GM23338 (cell line): ENCODE measurements at regions not wholly inside any gene's neighbourhood (a gene's known extent, or its start where the extent isn't known, plus 50 kb on each side); places are given as distances from the start of the nearest gene placed in this dataset.

Experiments used
- ATAC-seq: fragments of 200-7000 bp; cut with Tn5 transposase; 3 replicates; pipeline ENCODE4 v1.9.1; 2020
- DNase-seq: peaks from one replicate; pipeline ENCODE4 v3.0.0-alpha.2; 2015; ENCODE audit warnings: low spot score
- H2AFZ ChIP-seq: fragments of 200-600 bp; sonication (generic); 2 replicates; pipeline ENCODE4 v1.8.0; 2016; ENCODE audit warnings: antibody characterized with exemption, mild to moderate bottlenecking, moderate library complexity
- H3F3A ChIP-seq: fragments of 200-600 bp; sonication (generic); replicated peaks from 2 replicates; pipeline ENCODE4 v1.8.0; 2017; ENCODE audit warnings: antibody characterized with exemption, mixed run types, low read depth
- H3K27ac ChIP-seq: fragments of 200-600 bp; sonication (generic); 2 replicates; pipeline ENCODE4 v1.6.1; 2016; ENCODE audit warnings: low read depth
- H3K27me3 ChIP-seq: fragments of 200-600 bp; sonication (generic); 2 replicates; pipeline ENCODE4 v1.8.0; 2016; ENCODE audit warnings: mild to moderate bottlenecking, mixed run types, moderate library complexity; ENCODE audit not compliant: insufficient read depth
- H3K36me3 ChIP-seq: fragments of 200-600 bp; sonication (generic); 2 replicates; pipeline ENCODE4 v1.8.0; 2016; ENCODE audit warnings: mild to moderate bottlenecking; ENCODE audit not compliant: insufficient read depth
- H3K4me1 ChIP-seq: fragments of 200-600 bp; sonication (generic); 2 replicates; pipeline ENCODE4 v1.8.0; 2016; ENCODE audit warnings: mild to moderate bottlenecking, moderate library complexity; ENCODE audit not compliant: insufficient read depth
- H3K4me2 ChIP-seq: fragments of 200-600 bp; sonication (generic); 2 replicates; pipeline ENCODE4 v1.7.1; 2017; ENCODE audit warnings: mixed run types
- H3K4me3 ChIP-seq: fragments of 200-600 bp; sonication (generic); 2 replicates; pipeline ENCODE4 v1.6.1; 2016; ENCODE audit warnings: mixed run types
- H3K79me2 ChIP-seq: fragments of 200-600 bp; sonication (generic); replicated peaks from 2 replicates; pipeline ENCODE4 v1.8.0; 2017; ENCODE audit warnings: mild to moderate bottlenecking; ENCODE audit not compliant: insufficient read depth
- H3K9me2 ChIP-seq: fragments of 200-600 bp; sonication (generic); 2 replicates; pipeline ENCODE4 v1.8.0; 2017; ENCODE audit not compliant: insufficient read depth
- H4K20me1 ChIP-seq: fragments of 200-600 bp; sonication (generic); replicated peaks from 2 replicates; pipeline ENCODE4 v1.8.0; 2017; ENCODE audit warnings: mild to moderate bottlenecking; ENCODE audit not compliant: insufficient read depth
- H3K27ac Mint-ChIP-seq: 2 replicates; pipeline ENCODE4 v1.8.0; 2020; ENCODE audit warnings: inconsistent platforms, mild to moderate bottlenecking, moderate library complexity, mixed read lengths
- H3K27me3 Mint-ChIP-seq: 3 replicates; pipeline ENCODE4 v1.8.0; 2022; ENCODE audit warnings: low read depth, mild to moderate bottlenecking, moderate library complexity, mixed read lengths, inconsistent platforms; ENCODE audit not compliant: insufficient read depth, poor library complexity
- H3K36me3 Mint-ChIP-seq: 3 replicates; pipeline ENCODE4 v1.8.0; 2021; ENCODE audit warnings: low read depth, mild to moderate bottlenecking, inconsistent platforms, moderate library complexity, mixed read lengths
- H3K4me1 Mint-ChIP-seq: 3 replicates; pipeline ENCODE4 v1.8.0; 2020; ENCODE audit warnings: mild to moderate bottlenecking, inconsistent platforms, mixed read lengths
- H3K4me3 Mint-ChIP-seq: 3 replicates; pipeline ENCODE4 v1.8.0; 2021; ENCODE audit warnings: moderate library complexity, mild to moderate bottlenecking, inconsistent platforms, mixed read lengths
- H3K9me3 Mint-ChIP-seq: 3 replicates; pipeline ENCODE4 v1.8.0; 2020; ENCODE audit warnings: moderate library complexity, mild to moderate bottlenecking, inconsistent platforms, mixed read lengths
- CREB1 ChIP-seq: fragments of 250-450 bp; sonication (Bioruptor Pico); IDR thresholded peaks from 2 replicates; pipeline ENCODE4 v1.5.0; 2020; ENCODE audit warnings: low read depth, mild to moderate bottlenecking, moderate library complexity
- EZH2 ChIP-seq: fragments of 200-600 bp; sonication (generic); IDR thresholded peaks from one replicate; pipeline ENCODE4 v1.8.0; 2017; ENCODE audit warnings: antibody characterized with exemption, mild to moderate bottlenecking, low read depth; ENCODE audit not compliant: unreplicated experiment
- EZH2phosphoT487 ChIP-seq: fragments of 200-600 bp; sonication (generic); IDR thresholded peaks from one replicate; pipeline ENCODE4 v1.8.1; 2018; ENCODE audit warnings: antibody characterized with exemption; ENCODE audit not compliant: unreplicated experiment
- JUNB ChIP-seq: IDR thresholded peaks from one replicate; pipeline ENCODE4 v1.6.1; 2016; ENCODE audit warnings: antibody characterized with exemption; ENCODE audit not compliant: unreplicated experiment
- NANOG ChIP-seq: IDR thresholded peaks from 2 replicates; pipeline ENCODE4 v1.6.1; 2016; ENCODE audit warnings: antibody characterized with exemption, borderline replicate concordance
- POLR2AphosphoS5 ChIP-seq: IDR thresholded peaks from 2 replicates; pipeline ENCODE4 v1.6.1; 2016; ENCODE audit warnings: antibody characterized with exemption, low read depth
- STAT1 ChIP-seq: IDR thresholded peaks from one replicate; pipeline ENCODE4 v1.6.1; 2016; ENCODE audit warnings: antibody characterized with exemption; ENCODE audit not compliant: unreplicated experiment
- ZNF114 ChIP-seq: fragments of 250-450 bp; sonication (Bioruptor Pico); IDR thresholded peaks from 2 replicates; pipeline ENCODE4 v1.5.0; 2020; ENCODE audit warnings: mild to moderate bottlenecking, moderate library complexity
- ZNF331 ChIP-seq: fragments of 250-450 bp; sonication (Bioruptor Pico); IDR thresholded peaks from 2 replicates; pipeline ENCODE4 v1.5.0; 2020; ENCODE audit warnings: low read depth, mild to moderate bottlenecking, moderate library complexity
- TF ChIP-seq, protein P1 (sequence below): IDR thresholded peaks from one replicate; pipeline ENCODE4 v1.6.1; 2018; ENCODE audit warnings: antibody characterized with exemption; ENCODE audit not compliant: unreplicated experiment
- TF ChIP-seq, protein P2 (sequence below): IDR thresholded peaks from 2 replicates; pipeline ENCODE4 v1.6.1; 2016; ENCODE audit warnings: antibody characterized with exemption
- TF ChIP-seq, protein P3 (sequence below), 2 experiments: fragments of 200-600 bp in 1 of 2; sonication (generic) in 1 of 2; conservative IDR thresholded peaks; 2 replicates each; pipeline versions ENCODE4 v1.5.1 to v1.6.1; 2016 to 2017; ENCODE audit warnings: antibody characterized with exemption in 2 of 2, low read depth in 2 of 2, mild to moderate bottlenecking in 2 of 2, moderate library complexity in 1 of 2
- TF ChIP-seq, protein P4 (sequence below): fragments of 250-450 bp; sonication (Bioruptor Pico); IDR thresholded peaks from 2 replicates; pipeline ENCODE4 v1.5.0; 2020; ENCODE audit warnings: mild to moderate bottlenecking, moderate library complexity

DNA sequence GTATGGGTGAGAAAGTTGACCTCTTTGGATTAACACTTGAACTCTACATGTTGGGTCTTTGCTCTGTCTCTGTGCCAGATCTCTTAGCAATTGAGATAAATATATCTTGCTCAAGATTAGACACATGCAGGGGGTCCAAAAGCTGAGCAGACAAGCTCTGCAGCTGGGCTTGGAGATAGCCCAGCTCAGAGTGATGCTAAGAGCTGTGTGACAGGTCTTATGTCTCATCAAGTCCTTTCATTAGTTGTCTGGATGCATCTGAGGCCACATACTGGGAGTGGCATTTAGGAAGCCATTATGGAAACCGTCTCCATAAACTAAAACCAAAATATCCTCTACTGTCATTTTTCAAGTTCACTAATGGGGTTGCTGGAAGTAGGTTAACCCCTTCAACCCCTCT lies 289.4 kb upstream of the DUSP10 start:
- H3K4me1 Mint-ChIP-seq: peaks cover 9% of the 10 kb centered on the region; the same call in 2 of the 3 replicates
- Histone ChIP-seq H3K79me2 (no peaks in the 10 kb centered on the region), H3K4me1 (no peaks in the 10 kb centered on the region), H3K27me3 (no peaks in the 10 kb centered on the region), H3K9me2 (no peaks in the 10 kb centered on the region), H3K4me3 (no peak overlapping the region), H2AFZ (no peak overlapping the region), H3K27ac (no peak overlapping the region), H3K36me3 (no peaks in the 10 kb centered on the region; the same call in 1 of the 2 replicates), H3F3A (no peaks in the 10 kb centered on the region), H4K20me1 (no peaks in the 10 kb centered on the region), H3K4me2 (no peak overlapping the region)
- no peak overlapping the region for H3K27ac Mint-ChIP-seq
- no peak overlapping the region for H3K4me3 Mint-ChIP-seq
- DNase-seq (no peak), ATAC-seq (no peak)
- H3K36me3 Mint-ChIP-seq: no peaks in the 10 kb centered on the region
- no peaks in the 10 kb centered on the region for H3K9me3 Mint-ChIP-seq
- H3K27me3 Mint-ChIP-seq: no peaks in the 10 kb centered on the region
- TF ChIP-seq, protein P1, sequence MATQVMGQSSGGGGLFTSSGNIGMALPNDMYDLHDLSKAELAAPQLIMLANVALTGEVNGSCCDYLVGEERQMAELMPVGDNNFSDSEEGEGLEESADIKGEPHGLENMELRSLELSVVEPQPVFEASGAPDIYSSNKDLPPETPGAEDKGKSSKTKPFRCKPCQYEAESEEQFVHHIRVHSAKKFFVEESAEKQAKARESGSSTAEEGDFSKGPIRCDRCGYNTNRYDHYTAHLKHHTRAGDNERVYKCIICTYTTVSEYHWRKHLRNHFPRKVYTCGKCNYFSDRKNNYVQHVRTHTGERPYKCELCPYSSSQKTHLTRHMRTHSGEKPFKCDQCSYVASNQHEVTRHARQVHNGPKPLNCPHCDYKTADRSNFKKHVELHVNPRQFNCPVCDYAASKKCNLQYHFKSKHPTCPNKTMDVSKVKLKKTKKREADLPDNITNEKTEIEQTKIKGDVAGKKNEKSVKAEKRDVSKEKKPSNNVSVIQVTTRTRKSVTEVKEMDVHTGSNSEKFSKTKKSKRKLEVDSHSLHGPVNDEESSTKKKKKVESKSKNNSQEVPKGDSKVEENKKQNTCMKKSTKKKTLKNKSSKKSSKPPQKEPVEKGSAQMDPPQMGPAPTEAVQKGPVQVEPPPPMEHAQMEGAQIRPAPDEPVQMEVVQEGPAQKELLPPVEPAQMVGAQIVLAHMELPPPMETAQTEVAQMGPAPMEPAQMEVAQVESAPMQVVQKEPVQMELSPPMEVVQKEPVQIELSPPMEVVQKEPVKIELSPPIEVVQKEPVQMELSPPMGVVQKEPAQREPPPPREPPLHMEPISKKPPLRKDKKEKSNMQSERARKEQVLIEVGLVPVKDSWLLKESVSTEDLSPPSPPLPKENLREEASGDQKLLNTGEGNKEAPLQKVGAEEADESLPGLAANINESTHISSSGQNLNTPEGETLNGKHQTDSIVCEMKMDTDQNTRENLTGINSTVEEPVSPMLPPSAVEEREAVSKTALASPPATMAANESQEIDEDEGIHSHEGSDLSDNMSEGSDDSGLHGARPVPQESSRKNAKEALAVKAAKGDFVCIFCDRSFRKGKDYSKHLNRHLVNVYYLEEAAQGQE: no peak
- no peak for TF ChIP-seq JUNB
- TF ChIP-seq POLR2AphosphoS5: no peak
- TF ChIP-seq EZH2phosphoT487: no peak
- TF ChIP-seq, protein P2, sequence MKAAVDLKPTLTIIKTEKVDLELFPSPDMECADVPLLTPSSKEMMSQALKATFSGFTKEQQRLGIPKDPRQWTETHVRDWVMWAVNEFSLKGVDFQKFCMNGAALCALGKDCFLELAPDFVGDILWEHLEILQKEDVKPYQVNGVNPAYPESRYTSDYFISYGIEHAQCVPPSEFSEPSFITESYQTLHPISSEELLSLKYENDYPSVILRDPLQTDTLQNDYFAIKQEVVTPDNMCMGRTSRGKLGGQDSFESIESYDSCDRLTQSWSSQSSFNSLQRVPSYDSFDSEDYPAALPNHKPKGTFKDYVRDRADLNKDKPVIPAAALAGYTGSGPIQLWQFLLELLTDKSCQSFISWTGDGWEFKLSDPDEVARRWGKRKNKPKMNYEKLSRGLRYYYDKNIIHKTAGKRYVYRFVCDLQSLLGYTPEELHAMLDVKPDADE: no peak
- TF ChIP-seq ZNF331 (CRISPR knock-in tag): no peak
- TF ChIP-seq ZNF114 (CRISPR knock-in tag): no peak
- TF ChIP-seq STAT1: no peak
- TF ChIP-seq CREB1: no peak
- TF ChIP-seq EZH2: no peak
- TF ChIP-seq, protein P3, sequence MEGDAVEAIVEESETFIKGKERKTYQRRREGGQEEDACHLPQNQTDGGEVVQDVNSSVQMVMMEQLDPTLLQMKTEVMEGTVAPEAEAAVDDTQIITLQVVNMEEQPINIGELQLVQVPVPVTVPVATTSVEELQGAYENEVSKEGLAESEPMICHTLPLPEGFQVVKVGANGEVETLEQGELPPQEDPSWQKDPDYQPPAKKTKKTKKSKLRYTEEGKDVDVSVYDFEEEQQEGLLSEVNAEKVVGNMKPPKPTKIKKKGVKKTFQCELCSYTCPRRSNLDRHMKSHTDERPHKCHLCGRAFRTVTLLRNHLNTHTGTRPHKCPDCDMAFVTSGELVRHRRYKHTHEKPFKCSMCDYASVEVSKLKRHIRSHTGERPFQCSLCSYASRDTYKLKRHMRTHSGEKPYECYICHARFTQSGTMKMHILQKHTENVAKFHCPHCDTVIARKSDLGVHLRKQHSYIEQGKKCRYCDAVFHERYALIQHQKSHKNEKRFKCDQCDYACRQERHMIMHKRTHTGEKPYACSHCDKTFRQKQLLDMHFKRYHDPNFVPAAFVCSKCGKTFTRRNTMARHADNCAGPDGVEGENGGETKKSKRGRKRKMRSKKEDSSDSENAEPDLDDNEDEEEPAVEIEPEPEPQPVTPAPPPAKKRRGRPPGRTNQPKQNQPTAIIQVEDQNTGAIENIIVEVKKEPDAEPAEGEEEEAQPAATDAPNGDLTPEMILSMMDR (conservative IDR thresholded peaks at IDR 0.05; ENCODE audit: low read depth in 2 of 2): no peak
- TF ChIP-seq NANOG: no peak
- TF ChIP-seq, protein P4, sequence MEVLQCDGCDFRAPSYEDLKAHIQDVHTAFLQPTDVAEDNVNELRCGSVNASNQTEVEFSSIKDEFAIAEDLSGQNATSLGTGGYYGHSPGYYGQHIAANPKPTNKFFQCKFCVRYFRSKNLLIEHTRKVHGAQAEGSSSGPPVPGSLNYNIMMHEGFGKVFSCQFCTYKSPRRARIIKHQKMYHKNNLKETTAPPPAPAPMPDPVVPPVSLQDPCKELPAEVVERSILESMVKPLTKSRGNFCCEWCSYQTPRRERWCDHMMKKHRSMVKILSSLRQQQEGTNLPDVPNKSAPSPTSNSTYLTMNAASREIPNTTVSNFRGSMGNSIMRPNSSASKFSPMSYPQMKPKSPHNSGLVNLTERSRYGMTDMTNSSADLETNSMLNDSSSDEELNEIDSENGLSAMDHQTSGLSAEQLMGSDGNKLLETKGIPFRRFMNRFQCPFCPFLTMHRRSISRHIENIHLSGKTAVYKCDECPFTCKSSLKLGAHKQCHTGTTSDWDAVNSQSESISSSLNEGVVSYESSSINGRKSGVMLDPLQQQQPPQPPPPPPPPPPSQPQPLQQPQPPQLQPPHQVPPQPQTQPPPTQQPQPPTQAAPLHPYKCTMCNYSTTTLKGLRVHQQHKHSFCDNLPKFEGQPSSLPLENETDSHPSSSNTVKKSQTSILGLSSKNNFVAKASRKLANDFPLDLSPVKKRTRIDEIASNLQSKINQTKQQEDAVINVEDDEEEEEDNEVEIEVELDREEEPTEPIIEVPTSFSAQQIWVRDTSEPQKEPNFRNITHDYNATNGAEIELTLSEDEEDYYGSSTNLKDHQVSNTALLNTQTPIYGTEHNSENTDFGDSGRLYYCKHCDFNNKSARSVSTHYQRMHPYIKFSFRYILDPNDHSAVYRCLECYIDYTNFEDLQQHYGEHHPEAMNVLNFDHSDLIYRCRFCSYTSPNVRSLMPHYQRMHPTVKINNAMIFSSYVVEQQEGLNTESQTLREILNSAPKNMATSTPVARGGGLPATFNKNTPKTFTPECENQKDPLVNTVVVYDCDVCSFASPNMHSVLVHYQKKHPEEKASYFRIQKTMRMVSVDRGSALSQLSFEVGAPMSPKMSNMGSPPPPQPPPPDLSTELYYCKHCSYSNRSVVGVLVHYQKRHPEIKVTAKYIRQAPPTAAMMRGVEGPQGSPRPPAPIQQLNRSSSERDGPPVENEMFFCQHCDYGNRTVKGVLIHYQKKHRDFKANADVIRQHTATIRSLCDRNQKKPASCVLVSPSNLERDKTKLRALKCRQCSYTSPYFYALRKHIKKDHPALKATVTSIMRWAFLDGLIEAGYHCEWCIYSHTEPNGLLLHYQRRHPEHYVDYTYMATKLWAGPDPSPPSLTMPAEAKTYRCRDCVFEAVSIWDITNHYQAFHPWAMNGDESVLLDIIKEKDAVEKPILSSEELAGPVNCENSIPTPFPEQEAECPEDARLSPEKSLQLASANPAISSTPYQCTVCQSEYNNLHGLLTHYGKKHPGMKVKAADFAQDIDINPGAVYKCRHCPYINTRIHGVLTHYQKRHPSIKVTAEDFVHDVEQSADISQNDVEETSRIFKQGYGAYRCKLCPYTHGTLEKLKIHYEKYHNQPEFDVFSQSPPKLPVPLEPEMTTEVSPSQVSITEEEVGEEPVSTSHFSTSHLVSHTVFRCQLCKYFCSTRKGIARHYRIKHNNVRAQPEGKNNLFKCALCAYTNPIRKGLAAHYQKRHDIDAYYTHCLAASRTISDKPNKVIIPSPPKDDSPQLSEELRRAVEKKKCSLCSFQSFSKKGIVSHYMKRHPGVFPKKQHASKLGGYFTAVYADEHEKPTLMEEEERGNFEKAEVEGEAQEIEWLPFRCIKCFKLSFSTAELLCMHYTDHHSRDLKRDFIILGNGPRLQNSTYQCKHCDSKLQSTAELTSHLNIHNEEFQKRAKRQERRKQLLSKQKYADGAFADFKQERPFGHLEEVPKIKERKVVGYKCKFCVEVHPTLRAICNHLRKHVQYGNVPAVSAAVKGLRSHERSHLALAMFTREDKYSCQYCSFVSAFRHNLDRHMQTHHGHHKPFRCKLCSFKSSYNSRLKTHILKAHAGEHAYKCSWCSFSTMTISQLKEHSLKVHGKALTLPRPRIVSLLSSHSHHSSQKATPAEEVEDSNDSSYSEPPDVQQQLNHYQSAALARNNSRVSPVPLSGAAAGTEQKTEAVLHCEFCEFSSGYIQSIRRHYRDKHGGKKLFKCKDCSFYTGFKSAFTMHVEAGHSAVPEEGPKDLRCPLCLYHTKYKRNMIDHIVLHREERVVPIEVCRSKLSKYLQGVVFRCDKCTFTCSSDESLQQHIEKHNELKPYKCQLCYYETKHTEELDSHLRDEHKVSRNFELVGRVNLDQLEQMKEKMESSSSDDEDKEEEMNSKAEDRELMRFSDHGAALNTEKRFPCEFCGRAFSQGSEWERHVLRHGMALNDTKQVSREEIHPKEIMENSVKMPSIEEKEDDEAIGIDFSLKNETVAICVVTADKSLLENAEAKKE (CRISPR knock-in tag): no peak
